Prostate gland (tissue), 2 donors: ENCODE measurements at regions not wholly inside any gene's neighbourhood (a gene's known extent, or its start where the extent isn't known, plus 50 kb on each side); places are given as distances from the start of the nearest gene placed in this dataset.

Experiments used
- POLR2A ChIP-seq: fragments of 450-650 bp; IDR thresholded peaks from one replicate; pipeline ENCODE4 v1.6.1; 2016; ENCODE audit warnings: antibody characterized with exemption, mild to moderate bottlenecking
- TF ChIP-seq, protein P1 (sequence below), 4 experiments: fragments of 200-600 bp in 2 of 4; fragments of 450-650 bp in 2 of 4; sonication (generic) in 2 of 4; IDR thresholded peaks; 1 replicate in 3 of 4; 2 replicates in 1 of 4; pipeline ENCODE4 v1.5.1; 2016 to 2019; ENCODE audit warnings: antibody characterized with exemption in 4 of 4, mild to moderate bottlenecking in 2 of 4, moderate library complexity in 2 of 4

GRCh38 chr11:46207270-46207669 is 70.2 kb upstream of the CREB3L1 start:
- TF ChIP-seq, protein P1, sequence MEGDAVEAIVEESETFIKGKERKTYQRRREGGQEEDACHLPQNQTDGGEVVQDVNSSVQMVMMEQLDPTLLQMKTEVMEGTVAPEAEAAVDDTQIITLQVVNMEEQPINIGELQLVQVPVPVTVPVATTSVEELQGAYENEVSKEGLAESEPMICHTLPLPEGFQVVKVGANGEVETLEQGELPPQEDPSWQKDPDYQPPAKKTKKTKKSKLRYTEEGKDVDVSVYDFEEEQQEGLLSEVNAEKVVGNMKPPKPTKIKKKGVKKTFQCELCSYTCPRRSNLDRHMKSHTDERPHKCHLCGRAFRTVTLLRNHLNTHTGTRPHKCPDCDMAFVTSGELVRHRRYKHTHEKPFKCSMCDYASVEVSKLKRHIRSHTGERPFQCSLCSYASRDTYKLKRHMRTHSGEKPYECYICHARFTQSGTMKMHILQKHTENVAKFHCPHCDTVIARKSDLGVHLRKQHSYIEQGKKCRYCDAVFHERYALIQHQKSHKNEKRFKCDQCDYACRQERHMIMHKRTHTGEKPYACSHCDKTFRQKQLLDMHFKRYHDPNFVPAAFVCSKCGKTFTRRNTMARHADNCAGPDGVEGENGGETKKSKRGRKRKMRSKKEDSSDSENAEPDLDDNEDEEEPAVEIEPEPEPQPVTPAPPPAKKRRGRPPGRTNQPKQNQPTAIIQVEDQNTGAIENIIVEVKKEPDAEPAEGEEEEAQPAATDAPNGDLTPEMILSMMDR (IDR thresholded peaks at IDR 0.05): no peak
- no peak for TF ChIP-seq POLR2A
